Embryonic facial prominence (tissue), 1 donor: ENCODE measurements at regions not wholly inside any gene's neighbourhood (a gene's known extent, or its start where the extent isn't known, plus 50 kb on each side); places are given as distances from the start of the nearest gene placed in this dataset.

ENCODE experiments used
- DNase-seq: peaks from one replicate; pipeline ENCODE4 v3.0.0-alpha.2; 2016; ENCODE audit errors: extremely low spot score

GRCh38 chr10:1809139-1809741 is 71.9 kb upstream of the ADARB2 start:
- no peak for DNase-seq

DNA sequence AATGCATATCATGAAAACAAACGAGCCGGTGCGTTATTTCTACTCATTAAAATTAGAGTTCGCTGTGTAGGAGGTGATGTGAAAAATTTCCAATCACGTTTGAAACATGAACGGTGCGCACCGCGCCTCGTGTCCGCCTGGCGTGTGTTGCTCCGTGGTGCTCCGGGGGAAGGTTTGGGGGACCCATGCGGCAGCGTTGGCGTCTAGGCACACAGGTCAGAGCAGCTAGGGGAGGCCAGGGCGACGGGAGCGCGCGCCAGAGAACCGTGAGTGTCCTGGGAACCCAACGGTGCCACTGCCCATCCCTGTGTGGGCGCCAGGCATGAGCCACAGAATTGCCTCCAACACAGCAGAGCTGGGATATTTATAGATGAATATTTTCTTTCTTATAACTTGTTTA is 70.6 kb upstream of the ADARB2 start:
- DNase-seq: no peak

DNA sequence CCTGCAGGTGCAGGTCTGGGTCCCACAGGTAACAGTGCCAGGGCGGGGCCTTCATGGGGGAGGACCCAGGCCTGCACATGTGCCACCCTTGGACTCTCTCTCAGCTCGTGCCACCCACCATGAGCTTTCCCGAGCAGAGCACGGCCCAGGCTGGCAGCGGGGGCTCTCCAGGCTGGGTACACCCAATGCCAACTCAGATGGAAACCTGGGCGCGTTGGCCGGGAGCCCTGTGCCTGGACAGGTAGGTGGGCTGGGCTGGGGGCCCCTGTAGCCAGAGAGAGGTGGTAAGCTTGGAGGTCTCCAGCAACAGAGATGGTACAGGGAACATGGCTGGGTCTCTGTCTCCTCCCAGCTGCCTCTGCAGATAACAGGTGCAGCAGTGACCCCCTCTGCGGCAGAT is 69.9 kb upstream of the ADARB2 start:
- DNase-seq: no peak

DNA sequence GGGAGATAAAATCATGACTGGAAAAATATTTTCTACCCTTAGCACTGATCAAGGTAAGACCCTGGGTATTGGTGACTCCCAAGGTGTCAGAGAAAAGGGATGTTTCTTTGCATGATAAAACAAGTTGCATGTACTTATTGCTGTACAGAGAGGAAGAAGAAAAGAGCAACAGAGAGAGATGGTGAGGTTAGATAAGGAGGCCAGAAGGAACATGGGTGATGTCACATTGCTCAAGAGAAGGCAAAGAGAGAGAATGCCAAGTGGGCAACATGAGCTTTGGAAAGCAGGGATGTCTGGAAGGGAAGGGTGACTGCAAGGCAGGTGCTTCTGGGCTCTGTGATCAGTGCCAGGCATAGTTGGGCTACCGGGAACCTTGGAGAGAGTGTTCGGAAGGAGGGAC is 65.1 kb upstream of the ADARB2 start:
- no peak for DNase-seq

GRCh38 chr10:1788401-1788800 is 51.1 kb upstream of the ADARB2 start:
- DNase-seq: no peak
